Transverse colon (tissue), 3 donors: ENCODE measurements at regions not wholly inside any gene's neighbourhood (a gene's known extent, or its start where the extent isn't known, plus 50 kb on each side); places are given as distances from the start of the nearest gene placed in this dataset.

ENCODE experiments used
- POLR2A ChIP-seq: fragments of 450-650 bp; IDR thresholded peaks from one replicate; pipeline ENCODE4 v1.6.1; 2016; ENCODE audit warnings: antibody characterized with exemption, mild to moderate bottlenecking, moderate library complexity
- TF ChIP-seq, protein P1 (sequence below), 5 experiments: fragments of 200-600 bp in 3 of 5; fragments of 450-650 bp in 2 of 5; sonication (generic) in 3 of 5; IDR thresholded peaks; 1 replicate in 2 of 5; 2 replicates in 3 of 5; pipeline ENCODE4 v1.5.1; 2016 to 2017; ENCODE audit warnings: antibody characterized with exemption in 5 of 5, inconsistent platforms in 3 of 5, mild to moderate bottlenecking in 2 of 5, moderate library complexity in 1 of 5

DNA sequence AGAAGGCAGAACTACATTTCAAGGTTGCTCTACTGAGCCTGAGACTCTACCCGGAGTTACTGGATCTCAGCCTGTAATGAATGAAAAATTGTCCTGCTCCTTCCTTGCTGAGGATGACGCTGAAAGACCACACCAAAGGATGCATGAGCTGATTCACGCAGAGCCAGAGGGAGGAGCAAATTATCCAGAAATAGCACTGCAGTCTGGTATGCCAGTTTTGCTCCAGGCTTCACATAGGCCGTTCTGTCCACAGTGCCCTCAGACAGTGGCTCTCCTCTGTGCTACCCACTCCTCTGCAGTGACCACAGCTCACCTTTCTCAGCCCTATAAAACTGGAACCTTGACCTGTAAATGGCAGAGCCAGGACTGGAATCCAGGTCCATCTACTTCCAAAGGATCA, 79.3 kb upstream of the GALNT18 start:
- TF ChIP-seq POLR2A, result no peak
- TF ChIP-seq, protein P1, sequence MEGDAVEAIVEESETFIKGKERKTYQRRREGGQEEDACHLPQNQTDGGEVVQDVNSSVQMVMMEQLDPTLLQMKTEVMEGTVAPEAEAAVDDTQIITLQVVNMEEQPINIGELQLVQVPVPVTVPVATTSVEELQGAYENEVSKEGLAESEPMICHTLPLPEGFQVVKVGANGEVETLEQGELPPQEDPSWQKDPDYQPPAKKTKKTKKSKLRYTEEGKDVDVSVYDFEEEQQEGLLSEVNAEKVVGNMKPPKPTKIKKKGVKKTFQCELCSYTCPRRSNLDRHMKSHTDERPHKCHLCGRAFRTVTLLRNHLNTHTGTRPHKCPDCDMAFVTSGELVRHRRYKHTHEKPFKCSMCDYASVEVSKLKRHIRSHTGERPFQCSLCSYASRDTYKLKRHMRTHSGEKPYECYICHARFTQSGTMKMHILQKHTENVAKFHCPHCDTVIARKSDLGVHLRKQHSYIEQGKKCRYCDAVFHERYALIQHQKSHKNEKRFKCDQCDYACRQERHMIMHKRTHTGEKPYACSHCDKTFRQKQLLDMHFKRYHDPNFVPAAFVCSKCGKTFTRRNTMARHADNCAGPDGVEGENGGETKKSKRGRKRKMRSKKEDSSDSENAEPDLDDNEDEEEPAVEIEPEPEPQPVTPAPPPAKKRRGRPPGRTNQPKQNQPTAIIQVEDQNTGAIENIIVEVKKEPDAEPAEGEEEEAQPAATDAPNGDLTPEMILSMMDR (IDR thresholded peaks at IDR 0.05), result no peak
